GM21515 (cell line): ENCODE measurements at regions not wholly inside any gene's neighbourhood (a gene's known extent, or its start where the extent isn't known, plus 50 kb on each side); places are given as distances from the start of the nearest gene placed in this dataset.
"Not testable (repeated sequence)": the region's sequence is repeated elsewhere in the genome, so short reads cannot be mapped to it uniquely, and the experiment has no call there.

Source experiments
- ATAC-seq: cut with Tn5 transposase; IDR thresholded peaks from one replicate; pipeline ENCODE4 v1.9.1; 2021; ENCODE audit not compliant: unreplicated experiment

- not testable (repeated sequence) for ATAC-seq
These were observed 80.1 kb upstream of the TMEM170B start for GRCh38 chr6:11457422-11457821.

GRCh38 chr6:11452106-11452505 is 85.4 kb upstream of the TMEM170B start:
- ATAC-seq, result not testable (repeated sequence)

- ATAC-seq, result no peak
These were observed 87.5 kb upstream of the TMEM170B start for GRCh38 chr6:11450037-11450436.

- ATAC-seq, result no peak
These were observed 88.1 kb upstream of the TMEM170B start for GRCh38 chr6:11449408-11449807.

- no peak for ATAC-seq
These were observed 89.5 kb upstream of the TMEM170B start for GRCh38 chr6:11448038-11448437.

GRCh38 chr6:11447265-11447664 is 90.3 kb upstream of the TMEM170B start:
- no peak for ATAC-seq

GRCh38 chr6:11445146-11445545 is 92.4 kb upstream of the TMEM170B start:
- no peak for ATAC-seq

GRCh38 chr6:11443125-11443524 is 94.4 kb upstream of the TMEM170B start:
- ATAC-seq, result not testable (repeated sequence)

GRCh38 chr6:11442495-11442894 is 95.1 kb upstream of the TMEM170B start:
- no peak for ATAC-seq

- ATAC-seq, result no peak
These were observed 97.7 kb upstream of the TMEM170B start for GRCh38 chr6:11439876-11440275.

- ATAC-seq, result no peak
These were observed 98.5 kb upstream of the TMEM170B start for GRCh38 chr6:11439017-11439420.

GRCh38 chr6:11437824-11438459 is 99.6 kb upstream of the TMEM170B start:
- no peak for ATAC-seq

GRCh38 chr6:11436508-11437096 is 100.9 kb upstream of the TMEM170B start:
- no peak for ATAC-seq

- ATAC-seq, result no peak
These were observed 102.8 kb upstream of the TMEM170B start for GRCh38 chr6:11434565-11435326.

GRCh38 chr6:11433860-11434259 is 103.7 kb upstream of the TMEM170B start:
- ATAC-seq, result no peak

GRCh38 chr6:11432713-11433450 is 104.7 kb upstream of the TMEM170B start:
- no peak for ATAC-seq

GRCh38 chr6:11432091-11432490 is 105.5 kb upstream of the TMEM170B start:
- ATAC-seq, result no peak

GRCh38 chr6:11431455-11431937 is 106.1 kb upstream of the TMEM170B start:
- ATAC-seq, result no peak

- ATAC-seq, result no peak
These were observed 107.5 kb upstream of the TMEM170B start for GRCh38 chr6:11430036-11430435.

GRCh38 chr6:11429577-11429976 is 108.0 kb upstream of the TMEM170B start:
- ATAC-seq, result peak; percentile 31

GRCh38 chr6:11428895-11429294 is 108.7 kb upstream of the TMEM170B start:
- peak; percentile 57 for ATAC-seq
